GM06990 (cell line): ENCODE measurements at regions not wholly inside any gene's neighbourhood (a gene's known extent, or its start where the extent isn't known, plus 50 kb on each side); places are given as distances from the start of the nearest gene placed in this dataset.
"Not testable (repeated sequence)": the region's sequence is repeated elsewhere in the genome, so short reads cannot be mapped to it uniquely, and the experiment has no call there.

Experiments
- DNase-seq: peaks from one replicate; pipeline ENCODE4 v3.0.0-alpha.2; 2011; ENCODE audit not compliant: insufficient read length; ENCODE audit errors: extremely low read depth
- H3K27me3 ChIP-seq: replicated peaks from 2 replicates; pipeline ENCODE4 v1.6.0; 2011; ENCODE audit warnings: low read length; ENCODE audit not compliant: control insufficient read depth, insufficient read depth
- H3K36me3 ChIP-seq: 2 replicates; pipeline ENCODE4 v1.5.1; 2011; ENCODE audit warnings: low read length; ENCODE audit not compliant: control insufficient read depth, insufficient read depth
- H3K4me3 ChIP-seq: replicated peaks from 2 replicates; pipeline ENCODE4 v1.5.1; 2011; ENCODE audit warnings: low read depth, mild to moderate bottlenecking, control low read depth, low read length
- TF ChIP-seq, protein P1 (sequence below): IDR thresholded peaks from 2 replicates; pipeline ENCODE4 v1.5.1; 2011; ENCODE audit warnings: low read length, control low read depth, mild to moderate bottlenecking, inconsistent platforms; ENCODE audit not compliant: insufficient read depth, poor library complexity, severe bottlenecking

DNA sequence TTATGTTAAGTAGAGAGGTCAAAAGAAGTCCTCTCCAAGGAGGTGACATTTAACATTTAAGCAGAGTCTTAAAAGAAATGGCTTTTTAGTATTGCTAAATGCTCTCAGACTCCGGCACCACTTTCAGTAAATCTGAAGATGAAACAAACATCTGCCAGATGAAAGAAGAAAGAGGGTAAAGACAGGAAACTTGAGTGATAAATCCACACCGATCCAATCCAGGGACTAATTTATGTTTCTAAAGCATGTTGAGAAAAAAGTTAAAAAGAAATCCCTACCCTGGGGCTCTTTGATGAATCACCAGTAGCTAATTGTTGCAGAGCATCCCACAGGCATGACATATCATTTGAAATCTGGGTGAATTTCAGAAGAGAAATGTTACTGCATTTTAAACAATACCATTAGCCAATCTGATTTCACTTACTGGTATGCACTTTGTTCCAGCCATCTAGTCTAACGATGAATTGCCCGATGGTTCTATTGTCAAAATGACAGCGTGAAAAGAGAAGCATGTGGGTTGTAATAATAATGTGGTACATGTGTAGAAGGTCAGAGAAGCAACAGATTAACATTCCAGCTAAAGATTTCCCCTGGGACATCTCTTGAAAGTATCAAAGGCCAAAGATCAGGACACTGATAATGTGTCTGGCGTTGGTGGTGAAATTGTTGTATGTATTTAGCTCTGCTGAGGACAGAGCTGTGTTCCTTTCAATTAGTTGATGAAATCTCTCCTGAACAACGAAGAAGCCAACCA, 485.7 kb downstream of the CSNK1G3 start:
- Histone ChIP-seq H3K4me3 (no peak overlapping the region), H3K36me3 (no peaks in the 10 kb centered on the region), H3K27me3 (no peaks in the 10 kb centered on the region)
- TF ChIP-seq, protein P1, sequence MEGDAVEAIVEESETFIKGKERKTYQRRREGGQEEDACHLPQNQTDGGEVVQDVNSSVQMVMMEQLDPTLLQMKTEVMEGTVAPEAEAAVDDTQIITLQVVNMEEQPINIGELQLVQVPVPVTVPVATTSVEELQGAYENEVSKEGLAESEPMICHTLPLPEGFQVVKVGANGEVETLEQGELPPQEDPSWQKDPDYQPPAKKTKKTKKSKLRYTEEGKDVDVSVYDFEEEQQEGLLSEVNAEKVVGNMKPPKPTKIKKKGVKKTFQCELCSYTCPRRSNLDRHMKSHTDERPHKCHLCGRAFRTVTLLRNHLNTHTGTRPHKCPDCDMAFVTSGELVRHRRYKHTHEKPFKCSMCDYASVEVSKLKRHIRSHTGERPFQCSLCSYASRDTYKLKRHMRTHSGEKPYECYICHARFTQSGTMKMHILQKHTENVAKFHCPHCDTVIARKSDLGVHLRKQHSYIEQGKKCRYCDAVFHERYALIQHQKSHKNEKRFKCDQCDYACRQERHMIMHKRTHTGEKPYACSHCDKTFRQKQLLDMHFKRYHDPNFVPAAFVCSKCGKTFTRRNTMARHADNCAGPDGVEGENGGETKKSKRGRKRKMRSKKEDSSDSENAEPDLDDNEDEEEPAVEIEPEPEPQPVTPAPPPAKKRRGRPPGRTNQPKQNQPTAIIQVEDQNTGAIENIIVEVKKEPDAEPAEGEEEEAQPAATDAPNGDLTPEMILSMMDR: no peak
- DNase-seq: no peak

DNA sequence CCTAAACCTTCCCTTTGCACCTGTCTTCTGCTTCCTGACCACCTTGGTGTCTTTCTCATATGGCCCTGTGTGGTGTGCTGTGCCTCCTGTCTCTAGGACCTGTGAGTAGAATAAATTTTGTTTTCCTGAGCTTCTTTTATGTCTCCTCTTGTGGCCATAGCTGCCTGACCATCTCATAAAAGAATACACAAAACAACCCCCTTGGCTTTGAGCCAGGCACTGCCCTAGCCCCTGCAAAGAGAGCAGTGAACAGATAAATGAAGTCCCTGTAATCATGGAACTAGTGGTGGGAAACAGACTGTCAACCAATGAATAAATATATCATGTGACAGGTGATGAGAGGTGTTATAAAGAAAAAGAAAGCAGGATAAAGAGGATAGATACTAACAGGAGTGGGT, 485.1 kb downstream of the CSNK1G3 start:
- Histone ChIP-seq H3K27me3 (no peaks in the 10 kb centered on the region), H3K36me3 (no peaks in the 10 kb centered on the region), H3K4me3 (no peak overlapping the region)
- TF ChIP-seq, protein P1: no peak
- DNase-seq: no peak

DNA sequence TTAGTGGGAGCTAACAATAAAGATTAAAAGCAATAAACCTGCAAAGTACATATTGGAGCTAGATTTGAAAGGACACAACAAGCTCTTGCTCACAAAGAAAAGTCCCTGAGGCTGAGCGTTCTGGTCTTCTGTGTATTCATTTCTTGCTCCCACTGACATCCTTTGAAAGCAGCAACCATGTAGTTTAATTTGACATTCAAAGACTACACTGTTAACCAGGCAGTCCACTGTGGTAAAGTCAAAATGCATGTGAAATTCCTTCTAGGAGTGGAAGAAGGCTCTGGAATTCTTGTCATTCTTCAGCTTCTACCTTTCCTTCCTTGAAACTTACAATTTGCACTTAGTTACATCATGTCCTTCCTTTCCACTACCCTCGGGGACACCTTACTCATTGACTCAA, 480.7 kb downstream of the CSNK1G3 start:
- no peaks in the 10 kb centered on the region for H3K36me3 ChIP-seq
- no peak for DNase-seq
- no peaks in the 10 kb centered on the region; the same call in 1 of the 2 replicates for H3K27me3 ChIP-seq
- no peak overlapping the region for H3K4me3 ChIP-seq
- TF ChIP-seq, protein P1: no peak

DNA sequence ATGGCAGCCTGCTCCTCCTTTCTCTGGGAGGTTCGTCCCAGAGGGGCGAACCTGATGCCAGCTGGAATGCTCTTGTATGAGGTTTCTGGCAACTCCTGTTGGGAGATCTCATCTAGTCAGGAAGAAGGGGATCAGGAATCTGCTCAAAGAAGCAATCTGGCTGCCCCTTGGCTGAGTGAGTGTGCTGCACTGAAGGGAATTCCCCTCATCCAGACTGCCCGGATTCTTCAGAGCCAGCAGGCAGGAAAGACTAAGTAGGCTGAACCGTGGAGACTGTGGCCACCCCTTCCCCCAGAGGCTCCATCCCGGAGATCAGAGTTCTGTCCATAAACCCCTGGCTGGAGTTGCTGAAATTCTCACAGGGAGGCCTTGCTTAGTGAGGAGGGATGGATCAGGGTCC, 476.0 kb downstream of the CSNK1G3 start:
- DNase-seq: no peak
- no peaks in the 10 kb centered on the region for H3K36me3 ChIP-seq

DNA sequence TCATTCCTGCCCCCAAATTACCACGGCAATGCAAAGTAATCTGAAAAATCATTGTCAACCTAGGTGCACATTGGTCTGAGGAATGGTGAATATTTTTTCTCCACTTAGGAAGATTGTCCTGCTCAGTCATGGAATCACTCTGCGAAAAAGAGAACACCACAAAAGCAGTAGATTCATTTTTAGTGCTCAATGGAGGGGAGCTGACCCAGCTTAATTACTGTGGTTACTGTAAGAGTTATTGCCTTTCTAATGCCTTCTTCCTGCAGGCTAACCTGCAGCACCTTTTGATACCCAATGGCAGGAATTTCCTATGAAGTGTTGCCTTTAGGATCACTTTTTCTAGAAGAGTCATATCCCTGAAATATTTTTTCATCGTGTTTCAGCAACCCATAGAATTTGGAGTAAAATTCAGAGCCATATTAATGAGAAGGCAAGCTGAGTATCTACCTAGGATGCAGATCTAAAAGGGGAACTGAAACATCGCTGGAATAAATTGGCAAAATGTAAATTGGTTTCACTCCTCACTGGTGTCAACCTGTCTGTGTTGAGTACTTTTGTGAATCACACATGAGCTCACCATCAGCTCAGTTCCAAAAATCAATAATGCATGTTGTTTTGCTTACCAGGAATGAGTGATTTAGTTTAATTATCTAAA, 464.5 kb downstream of the CSNK1G3 start:
- H3K27me3 ChIP-seq: no peaks in the 10 kb centered on the region
- no peaks in the 10 kb centered on the region for H3K36me3 ChIP-seq
- H3K4me3 ChIP-seq: no peak overlapping the region
- TF ChIP-seq, protein P1: no peak
- DNase-seq: peak; percentile 25

More for the DNA sequence above, 476.0 kb downstream of the CSNK1G3 start:
- TF ChIP-seq, protein P1: no peak
- no peaks in the 10 kb centered on the region; the same call in 1 of the 2 replicates for H3K27me3 ChIP-seq
- H3K4me3 ChIP-seq: no peak overlapping the region

DNA sequence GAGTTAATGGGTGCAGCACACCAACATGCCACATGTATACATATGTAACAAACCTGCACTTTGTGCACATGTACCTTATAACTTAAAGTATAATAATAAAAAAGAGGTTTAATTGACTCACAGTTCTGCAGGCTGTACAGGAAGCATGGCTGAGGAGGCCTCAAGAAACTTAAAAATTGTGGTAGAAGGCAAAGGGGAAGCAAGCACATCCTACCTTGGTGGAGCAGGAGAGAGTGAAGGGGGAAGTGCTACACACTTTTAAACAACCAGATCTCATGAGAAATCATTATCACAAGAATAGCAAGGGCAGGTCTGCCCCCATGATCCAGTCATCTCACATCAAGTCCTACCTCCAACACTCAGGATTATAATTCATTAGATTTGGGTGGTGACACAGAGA, 463.5 kb downstream of the CSNK1G3 start:
- H3K36me3 ChIP-seq, DNase-seq, H3K27me3 ChIP-seq, H3K4me3 ChIP-seq: not testable (repeated sequence)
